ENCODE measurements at regions not wholly inside any gene's neighbourhood (a gene's known extent, or its start where the extent isn't known, plus 50 kb on each side); places are given as distances from the start of the nearest gene placed in this dataset.

DNA sequence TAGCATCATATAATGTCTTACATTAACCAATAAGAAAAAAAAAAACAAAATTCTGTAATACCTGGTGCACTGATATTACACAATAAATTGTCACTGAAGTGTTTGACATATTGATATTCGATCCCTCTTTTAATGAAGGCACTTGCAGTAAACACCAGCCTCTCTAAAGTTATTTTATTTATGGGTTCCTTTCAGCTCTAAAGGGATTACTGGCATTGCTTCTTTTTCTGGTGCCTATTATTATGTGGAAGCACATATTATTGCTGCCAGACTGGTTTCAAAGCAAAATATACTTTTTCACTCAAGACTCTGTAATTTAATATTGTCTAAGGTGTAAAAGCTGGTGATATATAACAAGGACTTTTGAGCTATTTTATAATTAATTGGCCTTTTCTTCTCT lies 1090.5 kb downstream of the TRHDE start:
- H3K4me1 ChIP-seq (replicated peaks; ENCODE audit: insufficient read depth), result no peaks in the 10 kb centered on the region
- H4K20me1 ChIP-seq (ENCODE audit: insufficient read depth), result no peaks in the 10 kb centered on the region
- no peak for DNase-seq
- TF ChIP-seq EZH2 (IDR thresholded peaks at IDR 0.05; ENCODE audit: low read depth) (no peak), CTCF (conservative IDR thresholded peaks at IDR 0.05) (no peak)
- POLR2A ChIA-PET (ENCODE audit: unreplicated experiment), result no interaction called here
- no peaks in the 10 kb centered on the region for H3K79me2 ChIP-seq (ENCODE audit: low read depth)
- BruUV-seq (replicated peaks), result no TSS peak
- H3K4me2 ChIP-seq, result no peak overlapping the region
- no peaks in the 10 kb centered on the region for H3K9me3 ChIP-seq (ENCODE audit: insufficient read depth, low read depth)
- no peak overlapping the region for H3K27ac ChIP-seq
- H3K9me2 ChIP-seq (ENCODE audit: insufficient read depth), result no peaks in the 10 kb centered on the region
- no peak overlapping the region for H2AFZ ChIP-seq
- CTCF ChIA-PET, result no interaction called here
- no peaks in the 10 kb centered on the region for H3K27me3 ChIP-seq (ENCODE audit: insufficient read depth, low read depth)
- H3K4me3 ChIP-seq, result no peak overlapping the region
- intact Hi-C loops (cut with micrococcal nuclease; ENCODE audit: unreplicated experiment), result no loop called here
- no peaks in the 10 kb centered on the region for H3F3A ChIP-seq (ENCODE audit: insufficient read depth, low read depth)
- no peaks in the 10 kb centered on the region for H3K36me3 ChIP-seq (ENCODE audit: low read depth)

DNA sequence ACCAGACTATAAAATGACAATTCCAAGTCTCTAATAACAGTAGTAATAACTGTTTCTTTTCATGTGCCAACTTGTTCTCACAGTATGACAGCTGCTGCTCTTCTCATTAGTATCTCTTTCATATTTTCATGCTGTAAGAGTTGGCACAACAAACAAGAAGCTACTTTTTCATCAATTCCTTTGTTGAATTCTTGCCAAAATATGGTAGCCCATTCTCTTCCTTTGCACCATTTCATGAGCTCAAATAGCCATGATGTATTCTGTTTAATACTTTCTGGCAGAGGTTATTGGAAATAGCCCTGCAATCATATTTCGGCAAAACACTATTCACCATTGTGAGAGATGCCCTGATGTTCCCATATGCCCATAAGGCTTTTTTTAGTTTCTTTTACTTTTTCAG lies 1100.7 kb downstream of the TRHDE start:
- H3K4me2 ChIP-seq, result no peak overlapping the region
- H3K9me2 ChIP-seq (ENCODE audit: insufficient read depth), result no peaks in the 10 kb centered on the region; the same call in none of the 2 replicates
- POLR2A ChIA-PET (ENCODE audit: unreplicated experiment), result no interaction called here
- no peak for DNase-seq
- CTCF ChIA-PET, result no interaction called here
- H2AFZ ChIP-seq, result no peak overlapping the region
- no peaks in the 10 kb centered on the region for H3F3A ChIP-seq (ENCODE audit: insufficient read depth, low read depth)
- no peak for TF ChIP-seq CTCF (conservative IDR thresholded peaks at IDR 0.05)
- TF ChIP-seq EZH2 (IDR thresholded peaks at IDR 0.05; ENCODE audit: low read depth), result no peak
- H3K27me3 ChIP-seq (ENCODE audit: insufficient read depth, low read depth), result no peaks in the 10 kb centered on the region
- H3K4me1 ChIP-seq (replicated peaks; ENCODE audit: insufficient read depth), result no peaks in the 10 kb centered on the region
- H3K9me3 ChIP-seq (ENCODE audit: insufficient read depth, low read depth), result no peaks in the 10 kb centered on the region
- H3K4me3 ChIP-seq, result no peak overlapping the region
- BruUV-seq (replicated peaks), result no TSS peak
- H3K36me3 ChIP-seq (ENCODE audit: low read depth), result no peaks in the 10 kb centered on the region
- no peaks in the 10 kb centered on the region for H4K20me1 ChIP-seq (ENCODE audit: insufficient read depth)
- no peak overlapping the region for H3K27ac ChIP-seq
- intact Hi-C loops (cut with micrococcal nuclease; ENCODE audit: unreplicated experiment), result no loop called here
- no peaks in the 10 kb centered on the region for H3K79me2 ChIP-seq (ENCODE audit: low read depth)

GRCh38 chr12:73374360-73374759 lies 1102.2 kb downstream of the TRHDE start:
- no peak for TF ChIP-seq EZH2 (IDR thresholded peaks at IDR 0.05; ENCODE audit: low read depth)
- TF ChIP-seq CTCF (conservative IDR thresholded peaks at IDR 0.05), result no peak
- H3F3A ChIP-seq (ENCODE audit: insufficient read depth, low read depth), result no peaks in the 10 kb centered on the region
- no peak overlapping the region for H2AFZ ChIP-seq
- intact Hi-C loops (cut with micrococcal nuclease; ENCODE audit: unreplicated experiment), result no loop called here
- no peaks in the 10 kb centered on the region for H3K36me3 ChIP-seq (ENCODE audit: low read depth)
- H3K4me1 ChIP-seq (replicated peaks; ENCODE audit: insufficient read depth), result no peaks in the 10 kb centered on the region
- H4K20me1 ChIP-seq (ENCODE audit: insufficient read depth), result no peaks in the 10 kb centered on the region
- no peaks in the 10 kb centered on the region for H3K79me2 ChIP-seq (ENCODE audit: low read depth)
- H3K4me3 ChIP-seq, result no peak overlapping the region
- no peaks in the 10 kb centered on the region for H3K27me3 ChIP-seq (ENCODE audit: insufficient read depth, low read depth)
- BruUV-seq (replicated peaks), result no TSS peak
- H3K9me2 ChIP-seq (ENCODE audit: insufficient read depth), result no peaks in the 10 kb centered on the region; the same call in none of the 2 replicates
- no peak overlapping the region for H3K27ac ChIP-seq
- ChIA-PET POLR2A (ENCODE audit: unreplicated experiment) (no interaction called here), CTCF (no interaction called here)
- DNase-seq, result no peak
- H3K4me2 ChIP-seq, result no peak overlapping the region
- H3K9me3 ChIP-seq (ENCODE audit: insufficient read depth, low read depth), result no peaks in the 10 kb centered on the region
